ENCODE measurements at regions not wholly inside any gene's neighbourhood (a gene's known extent, or its start where the extent isn't known, plus 50 kb on each side); places are given as distances from the start of the nearest gene placed in this dataset.

GRCh38 chr3:167895684-167896083 lies 160.2 kb downstream of the SERPINI1 start:
- no peak overlapping the region for H4K8ac ChIP-seq (ENCODE audit: low read depth in 2 of 2, low read length in 2 of 2)
- H4K91ac ChIP-seq (ENCODE audit: insufficient read depth, low read depth, low read length) = no peak overlapping the region
- ATAC-seq (ENCODE audit: low read depth) (no peak), DNase-seq (no peak)
- no peaks in the 10 kb centered on the region for H3K79me1 ChIP-seq (ENCODE audit: low read depth in 1 of 2, low read length in 2 of 2)
- no peak overlapping the region for H4K5ac ChIP-seq (ENCODE audit: low read depth, low read length)
- H3K9me3 ChIP-seq (ENCODE audit: control insufficient read depth, insufficient read depth, low read length) = no peaks in the 10 kb centered on the region
- H2BK20ac ChIP-seq (ENCODE audit: low read depth, low read length) = no peak overlapping the region
- H3K4me2 ChIP-seq (ENCODE audit: low read depth, low read length) = no peak overlapping the region
- no peak overlapping the region for H2BK5ac ChIP-seq (ENCODE audit: low read depth, low read length, poor library complexity, severe bottlenecking)
- H3K9me1 ChIP-seq (ENCODE audit: insufficient read depth, low read length) = no peaks in the 10 kb centered on the region
- CTCF ChIA-PET = no interaction called here
- no CpG with 5 or more reads among the region's 4 CpGs for WGBS, 2 experiments (ENCODE audit: extremely low coverage in 2 of 2, insufficient read length in 1 of 2)
- H3K14ac ChIP-seq (replicated peaks; ENCODE audit: low read depth, low read length) = no peak overlapping the region
- no peaks in the 10 kb centered on the region for H4K20me1 ChIP-seq (ENCODE audit: insufficient read depth, low read length)
- no peak overlapping the region for H3K9ac ChIP-seq (ENCODE audit: low read depth, low read length)
- intact Hi-C loops (cut with micrococcal nuclease) (no loop called here), in situ Hi-C loops (cut with MboI; ENCODE audit: low sequenced_read_pairs) (no loop called here), dilution Hi-C loops (cut with HindIII; ENCODE audit: low sequenced_read_pairs, unreplicated experiment) (no loop called here)
- TF ChIP-seq RCOR1 (IDR thresholded peaks at IDR 0.05; ENCODE audit: insufficient replicate concordance, low read length) = no peak
- no peak for TF ChIP-seq MXI1 (IDR thresholded peaks at IDR 0.05; ENCODE audit: borderline replicate concordance, low read depth, low read length)
- TF ChIP-seq CTCF (conservative IDR thresholded peaks at IDR 0.05; ENCODE audit: low read depth, low read length) = no peak
- no peak for TF ChIP-seq FOS (IDR thresholded peaks at IDR 0.05; ENCODE audit: low read depth, low read length)
- no peak for TF ChIP-seq MAFK (IDR thresholded peaks at IDR 0.05; ENCODE audit: low read depth, low read length)
- no peak for TF ChIP-seq BHLHE40 (IDR thresholded peaks at IDR 0.05; ENCODE audit: low read depth, low read length)
- TF ChIP-seq SMC3 (IDR thresholded peaks at IDR 0.05; ENCODE audit: low read depth, low read length) = no peak
- TF ChIP-seq RFX5 (IDR thresholded peaks at IDR 0.05; ENCODE audit: low read depth, low read length) = no peak
- TF ChIP-seq ELK1 (IDR thresholded peaks at IDR 0.05; ENCODE audit: borderline replicate concordance, low read depth, low read length) = no peak
- no peak overlapping the region for H2AFZ ChIP-seq (replicated peaks; ENCODE audit: low read length, poor library complexity)
- no peak overlapping the region for H2BK120ac ChIP-seq (ENCODE audit: low read depth, low read length)
- H3K23ac ChIP-seq (ENCODE audit: low read depth, low read length) = no peak overlapping the region
- H3K18ac ChIP-seq (ENCODE audit: low read depth, low read length) = no peak overlapping the region
- H3K27ac ChIP-seq (ENCODE audit: insufficient read depth, low read length) = no peak overlapping the region
- no TSS peak for BruUV-seq (replicated peaks)
- no peak overlapping the region for H3K4me3 ChIP-seq (ENCODE audit: insufficient read depth, low read depth, low read length)
- POLR2A ChIA-PET (ENCODE audit: unreplicated experiment) = interaction anchor here (0.6 kb wide), 1 partner anchor 16 kb away, joined by 4 read pairs; no protein-coding TSS in a partner anchor
- no peaks in the 10 kb centered on the region for H3K36me3 ChIP-seq (ENCODE audit: control insufficient read depth, insufficient read depth, low read length)
- H3K56ac ChIP-seq (ENCODE audit: extremely low read depth, insufficient read depth, low read length) = no peak overlapping the region
- no peak overlapping the region for H2AK5ac ChIP-seq (ENCODE audit: low read depth, low read length)
- H3K4ac ChIP-seq (ENCODE audit: low read depth, low read length) = no peak overlapping the region
- H2BK15ac ChIP-seq (ENCODE audit: low read depth, low read length) = no peak overlapping the region
- no peaks in the 10 kb centered on the region for H3K27me3 ChIP-seq (ENCODE audit: control insufficient read depth, insufficient read depth, low read length)
- H2AK9ac ChIP-seq (replicated peaks; ENCODE audit: low read depth, low read length, poor library complexity) = no peak overlapping the region
- H3K4me1 ChIP-seq (ENCODE audit: control insufficient read depth, insufficient read depth, low read length) = no peaks in the 10 kb centered on the region

All from IMR-90 (cell line).